GM19395 (cell line): ENCODE measurements at regions not wholly inside any gene's neighbourhood (a gene's known extent, or its start where the extent isn't known, plus 50 kb on each side); places are given as distances from the start of the nearest gene placed in this dataset.

Source experiments
- ATAC-seq: cut with Tn5 transposase; IDR thresholded peaks from one replicate; pipeline ENCODE4 v1.9.1; 2021; ENCODE audit warnings: mild to moderate bottlenecking, moderate library complexity; ENCODE audit not compliant: unreplicated experiment

- ATAC-seq: no peak
Measured at GRCh38 chr2:183283209-183283608, 159.0 kb downstream of the NUP35 start.

- no peak for ATAC-seq
Measured at GRCh38 chr2:183284606-183285005, 160.4 kb downstream of the NUP35 start.

GRCh38 chr2:183291436-183291835 is 167.2 kb downstream of the NUP35 start:
- no peak for ATAC-seq

- no peak for ATAC-seq
Measured at GRCh38 chr2:183292028-183292427, 167.8 kb downstream of the NUP35 start.

- no peak for ATAC-seq
Measured at GRCh38 chr2:183339311-183339710, 215.1 kb downstream of the NUP35 start.

GRCh38 chr2:183341057-183341456 is 216.8 kb downstream of the NUP35 start:
- ATAC-seq: no peak

GRCh38 chr2:183347969-183348368 is 223.7 kb downstream of the NUP35 start:
- no peak for ATAC-seq

GRCh38 chr2:183348492-183348891 is 224.2 kb downstream of the NUP35 start:
- ATAC-seq: peak; percentile 79

- peak; percentile 27 for ATAC-seq
Measured at GRCh38 chr2:183349091-183349490, 224.8 kb downstream of the NUP35 start.

GRCh38 chr2:183359867-183360266 is 235.6 kb downstream of the NUP35 start:
- no peak for ATAC-seq

GRCh38 chr2:183371545-183371944 is 247.3 kb downstream of the NUP35 start:
- ATAC-seq: no peak

- no peak for ATAC-seq
Measured at GRCh38 chr2:183375821-183376220, 251.6 kb downstream of the NUP35 start.

- ATAC-seq: no peak
Measured at GRCh38 chr2:183383854-183384253, 259.6 kb downstream of the NUP35 start.

- ATAC-seq: no peak
Measured at GRCh38 chr2:183389546-183390080, 265.4 kb downstream of the NUP35 start.

GRCh38 chr2:183390109-183390508 is 265.9 kb downstream of the NUP35 start:
- ATAC-seq: no peak

GRCh38 chr2:183404392-183404791 is 280.1 kb downstream of the NUP35 start:
- ATAC-seq: no peak

- no peak for ATAC-seq
Measured at GRCh38 chr2:183408562-183408961, 284.3 kb downstream of the NUP35 start.

- ATAC-seq: no peak
Measured at GRCh38 chr2:183409662-183410061, 285.4 kb downstream of the NUP35 start.

GRCh38 chr2:183416753-183417152 is 292.5 kb downstream of the NUP35 start:
- ATAC-seq: no peak

- no peak for ATAC-seq
Measured at GRCh38 chr2:183426825-183427224, 302.6 kb downstream of the NUP35 start.

- no peak for ATAC-seq
Measured at GRCh38 chr2:183427558-183427957, 303.3 kb downstream of the NUP35 start.

GRCh38 chr2:183428881-183429280 is 304.6 kb downstream of the NUP35 start:
- no peak for ATAC-seq

- ATAC-seq: no peak
Measured at GRCh38 chr2:183438541-183438940, 314.3 kb downstream of the NUP35 start.
